GM18499 (cell line): ENCODE measurements at regions not wholly inside any gene's neighbourhood (a gene's known extent, or its start where the extent isn't known, plus 50 kb on each side); places are given as distances from the start of the nearest gene placed in this dataset.
"Not testable (repeated sequence)": the region's sequence is repeated elsewhere in the genome, so short reads cannot be mapped to it uniquely, and the experiment has no call there.

ENCODE experiments used
- ATAC-seq: cut with Tn5 transposase; IDR thresholded peaks from one replicate; pipeline ENCODE4 v1.9.1; 2021; ENCODE audit warnings: moderate number of reproducible peaks; ENCODE audit not compliant: insufficient read depth, unreplicated experiment

- ATAC-seq: not testable (repeated sequence)
These were observed 81.2 kb upstream of the FAM153A start for GRCh38 chr5:177863822-177864446.

GRCh38 chr5:177857642-177858200, 75.0 kb upstream of the FAM153A start:
- ATAC-seq: not testable (repeated sequence)

GRCh38 chr5:177856474-177856873, 73.8 kb upstream of the FAM153A start:
- not testable (repeated sequence) for ATAC-seq

- ATAC-seq: not testable (repeated sequence)
These were observed 65.2 kb upstream of the FAM153A start for GRCh38 chr5:177847914-177848313.

GRCh38 chr5:177846598-177846997, 63.9 kb upstream of the FAM153A start:
- ATAC-seq: not testable (repeated sequence)

GRCh38 chr5:177845906-177846305, 63.2 kb upstream of the FAM153A start:
- ATAC-seq: not testable (repeated sequence)

- not testable (repeated sequence) for ATAC-seq
These were observed 53.5 kb upstream of the FAM153A start for GRCh38 chr5:177836191-177836590.
